ENCODE measurements at regions not wholly inside any gene's neighbourhood (a gene's known extent, or its start where the extent isn't known, plus 50 kb on each side); places are given as distances from the start of the nearest gene placed in this dataset.

DNA sequence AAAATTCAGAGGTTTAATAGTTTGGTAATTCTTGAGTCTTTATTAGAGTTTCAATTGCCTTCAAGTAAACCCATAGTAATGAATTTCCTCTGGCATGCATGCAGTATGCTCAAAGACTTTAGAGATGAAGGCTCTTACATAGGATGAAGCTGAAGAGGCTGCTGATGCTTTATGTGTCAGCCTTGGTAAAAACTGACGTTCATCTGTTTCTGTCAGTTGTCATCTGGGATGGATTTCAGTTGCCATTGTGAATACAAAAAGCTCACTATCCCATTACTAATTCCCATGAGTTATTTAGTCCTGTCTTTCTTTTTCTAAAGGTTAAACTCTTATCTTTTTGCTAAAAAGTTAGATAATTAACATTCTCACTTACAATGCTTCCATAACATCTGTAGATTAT is 136.9 kb upstream of the GBE1 start:
- TF ChIP-seq EZH2 (IDR thresholded peaks at IDR 0.05; ENCODE audit: low read length, unreplicated experiment) (no peak), EZH2phosphoT487 (IDR thresholded peaks at IDR 0.05; ENCODE audit: borderline replicate concordance, low read length) (no peak)
- TF ChIP-seq, protein P1, sequence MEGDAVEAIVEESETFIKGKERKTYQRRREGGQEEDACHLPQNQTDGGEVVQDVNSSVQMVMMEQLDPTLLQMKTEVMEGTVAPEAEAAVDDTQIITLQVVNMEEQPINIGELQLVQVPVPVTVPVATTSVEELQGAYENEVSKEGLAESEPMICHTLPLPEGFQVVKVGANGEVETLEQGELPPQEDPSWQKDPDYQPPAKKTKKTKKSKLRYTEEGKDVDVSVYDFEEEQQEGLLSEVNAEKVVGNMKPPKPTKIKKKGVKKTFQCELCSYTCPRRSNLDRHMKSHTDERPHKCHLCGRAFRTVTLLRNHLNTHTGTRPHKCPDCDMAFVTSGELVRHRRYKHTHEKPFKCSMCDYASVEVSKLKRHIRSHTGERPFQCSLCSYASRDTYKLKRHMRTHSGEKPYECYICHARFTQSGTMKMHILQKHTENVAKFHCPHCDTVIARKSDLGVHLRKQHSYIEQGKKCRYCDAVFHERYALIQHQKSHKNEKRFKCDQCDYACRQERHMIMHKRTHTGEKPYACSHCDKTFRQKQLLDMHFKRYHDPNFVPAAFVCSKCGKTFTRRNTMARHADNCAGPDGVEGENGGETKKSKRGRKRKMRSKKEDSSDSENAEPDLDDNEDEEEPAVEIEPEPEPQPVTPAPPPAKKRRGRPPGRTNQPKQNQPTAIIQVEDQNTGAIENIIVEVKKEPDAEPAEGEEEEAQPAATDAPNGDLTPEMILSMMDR (conservative IDR thresholded peaks at IDR 0.05; ENCODE audit: low read depth, low read length) = no peak
- no TSS peak for BruUV-seq (replicated peaks)
- intact Hi-C loops (cut with micrococcal nuclease) = no loop called here
- H3F3A ChIP-seq (ENCODE audit: low read length, unreplicated experiment) = no peaks in the 10 kb centered on the region
- ATAC-seq = no peak
- no peak overlapping the region for H3K4me2 ChIP-seq (ENCODE audit: low read length)
- no peak overlapping the region for H3K9ac ChIP-seq (ENCODE audit: low read length)
- H3K36me3 ChIP-seq (ENCODE audit: low read depth, low read length) = no peaks in the 10 kb centered on the region
- no peaks in the 10 kb centered on the region for H3K27me3 ChIP-seq (ENCODE audit: low read length)
- H3K4me3 ChIP-seq (ENCODE audit: low read length) = no peak overlapping the region
- H3K9me2 ChIP-seq (replicated peaks; ENCODE audit: low read length) = no peaks in the 10 kb centered on the region
- H3K9me3 ChIP-seq (ENCODE audit: low read length) = no peaks in the 10 kb centered on the region
- no peak overlapping the region for H3K27ac ChIP-seq (ENCODE audit: low read length)
- no peaks in the 10 kb centered on the region for H4K20me1 ChIP-seq (ENCODE audit: low read length)
- H3K79me2 ChIP-seq (ENCODE audit: low read length) = no peaks in the 10 kb centered on the region
- no peak for DNase-seq
- ChIA-PET CTCF (no interaction called here), POLR2A (ENCODE audit: unreplicated experiment) (no interaction called here)
- no peaks in the 10 kb centered on the region for H3K4me1 ChIP-seq (ENCODE audit: insufficient read depth, low read length)
- H2AFZ ChIP-seq (ENCODE audit: low read length) = no peak overlapping the region

DNA sequence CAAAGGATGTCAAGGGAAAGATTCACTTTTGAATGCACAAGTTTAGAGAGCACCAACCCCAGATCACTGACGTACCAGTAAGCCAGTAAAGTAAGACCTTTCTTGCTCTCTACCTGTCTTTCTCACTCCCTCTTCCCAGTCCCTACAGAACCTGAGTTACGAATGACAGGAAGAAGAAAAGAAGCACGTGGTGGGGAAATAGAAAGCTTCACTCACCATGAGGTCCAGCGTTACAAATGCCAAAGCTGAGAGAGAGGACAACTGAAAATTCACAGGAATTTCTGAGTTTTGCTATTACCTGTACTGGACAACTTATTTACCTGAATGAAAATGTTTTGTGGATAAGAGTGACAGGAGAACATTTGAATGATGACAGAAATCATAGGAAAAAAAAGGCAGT is 133.2 kb upstream of the GBE1 start:
- Histone ChIP-seq H3K4me2 (ENCODE audit: low read length) (no peak overlapping the region), H3K36me3 (ENCODE audit: low read depth, low read length) (no peaks in the 10 kb centered on the region), H3K9me2 (replicated peaks; ENCODE audit: low read length) (no peaks in the 10 kb centered on the region), H3K27me3 (ENCODE audit: low read length) (no peaks in the 10 kb centered on the region), H3K9me3 (ENCODE audit: low read length) (no peaks in the 10 kb centered on the region), H3K9ac (ENCODE audit: low read length) (no peak overlapping the region), H3K4me3 (ENCODE audit: low read length) (no peak overlapping the region), H3F3A (ENCODE audit: low read length, unreplicated experiment) (no peaks in the 10 kb centered on the region), H3K4me1 (ENCODE audit: insufficient read depth, low read length) (no peaks in the 10 kb centered on the region), H3K79me2 (ENCODE audit: low read length) (no peaks in the 10 kb centered on the region), H3K27ac (ENCODE audit: low read length) (no peak overlapping the region), H4K20me1 (ENCODE audit: low read length) (no peaks in the 10 kb centered on the region), H2AFZ (ENCODE audit: low read length) (no peak overlapping the region)
- TF ChIP-seq EZH2phosphoT487 (IDR thresholded peaks at IDR 0.05; ENCODE audit: borderline replicate concordance, low read length) (no peak), EZH2 (IDR thresholded peaks at IDR 0.05; ENCODE audit: low read length, unreplicated experiment) (no peak)
- TF ChIP-seq, protein P1 (conservative IDR thresholded peaks at IDR 0.05; ENCODE audit: low read depth, low read length) = no peak
- CTCF ChIA-PET = no interaction called here
- DNase-seq = no peak
- POLR2A ChIA-PET (ENCODE audit: unreplicated experiment) = no interaction called here
- intact Hi-C loops (cut with micrococcal nuclease) = no loop called here
- ATAC-seq = no peak
- BruUV-seq (replicated peaks) = no TSS peak

DNA sequence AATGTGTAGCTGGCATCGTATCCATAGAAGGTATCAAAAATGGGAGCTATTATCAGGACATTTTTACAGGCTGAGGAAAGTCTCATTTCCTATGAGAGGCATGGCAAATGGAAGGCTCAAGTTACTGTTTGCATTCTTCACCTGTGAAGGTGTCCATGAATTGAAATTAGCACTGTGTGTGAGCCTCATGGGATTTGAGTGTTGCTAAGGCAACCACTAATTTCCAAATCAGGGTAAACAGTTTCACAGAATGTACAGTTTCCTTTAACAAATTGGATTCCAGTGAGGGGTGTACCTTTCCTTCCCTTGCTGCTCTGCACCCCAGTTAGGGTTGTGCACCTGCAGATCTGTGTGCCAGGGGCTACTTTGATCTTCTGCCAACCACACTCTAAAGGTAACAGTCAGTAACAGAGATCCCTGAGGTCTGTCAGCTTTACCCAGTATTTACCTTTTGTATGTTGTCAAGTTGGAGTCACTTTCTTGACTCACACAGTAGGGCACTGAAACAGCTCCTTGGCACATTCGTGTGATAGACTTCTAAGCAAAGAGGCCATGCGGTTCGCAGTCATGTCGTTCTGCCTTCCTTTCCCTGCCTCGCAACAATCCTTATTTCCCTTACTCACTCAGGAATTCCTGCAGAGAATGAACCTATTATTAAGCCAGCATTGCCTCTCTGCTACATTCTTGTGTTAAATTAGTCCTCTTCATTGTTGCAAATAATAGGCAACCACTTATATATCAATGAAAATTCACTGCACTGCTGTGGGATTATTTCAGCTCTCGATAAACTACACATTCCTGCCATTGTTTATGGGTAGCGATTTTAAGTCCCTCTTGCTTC is 129.8 kb upstream of the GBE1 start:
- no TSS peak for BruUV-seq (replicated peaks)
- Histone ChIP-seq H3K9me2 (replicated peaks; ENCODE audit: low read length) (no peaks in the 10 kb centered on the region), H3K9ac (ENCODE audit: low read length) (no peak overlapping the region), H3K36me3 (ENCODE audit: low read depth, low read length) (no peaks in the 10 kb centered on the region), H3K4me1 (ENCODE audit: insufficient read depth, low read length) (no peaks in the 10 kb centered on the region), H3F3A (ENCODE audit: low read length, unreplicated experiment) (no peaks in the 10 kb centered on the region), H3K27me3 (ENCODE audit: low read length) (no peaks in the 10 kb centered on the region), H3K4me3 (ENCODE audit: low read length) (no peak overlapping the region), H3K4me2 (ENCODE audit: low read length) (no peak overlapping the region), H3K27ac (ENCODE audit: low read length) (no peak overlapping the region), H4K20me1 (ENCODE audit: low read length) (no peaks in the 10 kb centered on the region), H2AFZ (ENCODE audit: low read length) (no peak overlapping the region), H3K79me2 (ENCODE audit: low read length) (no peaks in the 10 kb centered on the region), H3K9me3 (ENCODE audit: low read length) (no peaks in the 10 kb centered on the region)
- CTCF ChIA-PET = interaction anchor here (0.6 kb wide), 1 partner anchor 1607 kb away, joined by 3 read pairs; no protein-coding TSS in a partner anchor
- no peak for DNase-seq
- TF ChIP-seq, protein P1 (conservative IDR thresholded peaks at IDR 0.05; ENCODE audit: low read depth, low read length) = no peak
- TF ChIP-seq EZH2phosphoT487 (IDR thresholded peaks at IDR 0.05; ENCODE audit: borderline replicate concordance, low read length) (no peak), EZH2 (IDR thresholded peaks at IDR 0.05; ENCODE audit: low read length, unreplicated experiment) (no peak)
- intact Hi-C loops (cut with micrococcal nuclease) = no loop called here
- POLR2A ChIA-PET (ENCODE audit: unreplicated experiment) = no interaction called here
- no peak for ATAC-seq

Data from PC-3 (cell line).